Esophagus (tissue), 2 donors: ENCODE measurements at regions not wholly inside any gene's neighbourhood (a gene's known extent, or its start where the extent isn't known, plus 50 kb on each side); places are given as distances from the start of the nearest gene placed in this dataset.

Experiments used
- H3K27ac ChIP-seq, 2 donors: one replicate each; pipeline ENCODE4 v1.5.1; 2013; ENCODE audit warnings: low read depth in 2 of 2, mild to moderate bottlenecking in 2 of 2, inconsistent platforms in 1 of 2, low read length in 1 of 2, moderate library complexity in 1 of 2
- H3K27me3 ChIP-seq, 2 donors: one replicate each; pipeline ENCODE4 v1.6.1; 2013; ENCODE audit warnings: low read length in 2 of 2, control low read depth in 1 of 2, mild to moderate bottlenecking in 1 of 2; ENCODE audit not compliant: insufficient read depth in 2 of 2, control insufficient read depth in 1 of 2
- H3K36me3 ChIP-seq, 2 donors: one replicate each; pipeline ENCODE4 v1.6.1; 2013; ENCODE audit warnings: low read length in 1 of 2; ENCODE audit not compliant: control insufficient read depth in 2 of 2, insufficient read depth in 2 of 2
- H3K4me1 ChIP-seq, 2 donors: one replicate each; pipeline ENCODE4 v1.6.1; 2013; ENCODE audit warnings: low read length in 1 of 2; ENCODE audit not compliant: control insufficient read depth in 2 of 2, insufficient read depth in 2 of 2
- H3K4me3 ChIP-seq, 2 donors: one replicate each; pipeline ENCODE4 v1.5.1; 2013; ENCODE audit warnings: low read length in 2 of 2, mild to moderate bottlenecking in 2 of 2, low read depth in 1 of 2, moderate library complexity in 1 of 2
- H3K9me3 ChIP-seq, 2 donors: one replicate each; pipeline ENCODE4 v1.6.1; 2013; ENCODE audit warnings: mild to moderate bottlenecking in 2 of 2, low read depth in 1 of 2, low read length in 1 of 2, moderate library complexity in 1 of 2; ENCODE audit not compliant: control insufficient read depth in 2 of 2, insufficient read depth in 1 of 2
- WGBS, 2 donors: extraction: QIAGEN DNeasy Blood & Tissue Kit; methylation state at CpG; one replicate each; pipeline ENCODE4 v1.1.7; 2013; 5-methylcytosine and 5-hydroxymethylcytosine counted together
- donor health status: healthy with polysubstance abuse.
- donor health status: Bipolar disorder and iron deficiency.

DNA sequence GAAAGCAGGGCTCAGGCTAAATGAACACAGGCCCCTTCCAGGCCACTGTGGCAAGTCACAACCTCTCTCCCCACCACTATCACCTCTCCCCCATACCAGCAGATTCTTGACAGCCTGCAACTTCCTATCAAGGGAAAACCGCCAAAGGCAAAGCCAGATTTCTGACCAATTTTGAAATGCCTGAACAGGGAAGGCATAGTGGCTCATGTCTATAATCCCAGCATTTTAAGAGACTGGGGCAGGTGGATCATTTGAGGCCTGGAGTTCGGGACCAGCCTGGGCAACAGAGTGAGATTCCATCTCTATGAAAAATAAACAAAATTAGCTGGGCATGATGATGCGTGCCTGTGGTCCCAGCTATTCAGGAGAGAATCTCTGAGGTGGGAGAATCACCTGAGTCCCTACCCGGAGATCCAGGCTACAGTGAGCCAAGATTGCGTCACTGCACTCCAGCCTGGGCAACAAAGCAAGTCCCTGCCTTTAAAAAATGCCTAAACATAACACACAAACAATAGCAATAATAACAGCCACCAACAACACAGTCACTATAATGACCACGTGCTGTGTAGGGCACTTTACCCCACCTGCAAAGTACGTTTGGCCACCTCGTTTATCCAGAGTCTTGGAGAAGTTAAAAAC is 75.5 kb upstream of the GLI2 start:
- Histone ChIP-seq H3K27ac (no peak overlapping the region), H3K36me3 (no peaks in the 10 kb centered on the region), H3K27me3 (no peaks in the 10 kb centered on the region), H3K9me3 (peaks cover 0 to 2% of the 10 kb centered on the region in 2 donors), H3K4me1 (peaks cover 0 to 4% of the 10 kb centered on the region in 2 donors), H3K4me3 (no peak overlapping the region)
- WGBS, 2 donors = 72% methylated on average over 8 of the region's 8 CpGs

- Histone ChIP-seq H3K4me3 (no peak overlapping the region), H3K4me1 (peaks cover 0 to 4% of the 10 kb centered on the region in 2 donors), H3K27me3 (no peaks in the 10 kb centered on the region), H3K9me3 (peaks cover 0 to 2% of the 10 kb centered on the region in 2 donors), H3K36me3 (no peaks in the 10 kb centered on the region), H3K27ac (no peak overlapping the region)
- 35 to 44% methylated on average over 11 of the region's 11 CpGs for WGBS, 2 donors
These were observed 74.8 kb upstream of the GLI2 start for GRCh38 chr2:120660771-120661459.

DNA sequence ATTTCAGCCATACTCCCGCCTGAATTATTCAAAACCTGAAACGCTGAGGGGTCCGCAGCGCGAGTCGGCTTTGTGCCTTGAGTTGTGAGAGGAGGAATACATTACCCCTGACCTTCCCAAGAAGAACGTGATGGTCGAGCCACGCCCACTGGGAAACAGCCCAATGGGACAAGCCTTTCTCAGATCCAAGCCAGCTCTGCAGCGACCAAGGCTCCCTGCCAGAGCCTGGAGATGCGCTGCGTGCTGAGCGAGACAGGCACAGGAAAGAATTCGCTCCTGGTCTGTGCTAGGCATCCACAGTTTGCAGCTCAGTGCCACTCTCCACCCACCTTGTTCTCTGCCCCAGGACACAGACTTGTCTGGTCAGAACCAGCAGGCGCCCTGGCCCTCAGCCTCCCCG is 74.1 kb upstream of the GLI2 start:
- Histone ChIP-seq H3K9me3 (peaks cover 0 to 2% of the 10 kb centered on the region in 2 donors), H3K27me3 (no peaks in the 10 kb centered on the region), H3K36me3 (no peaks in the 10 kb centered on the region), H3K27ac (no peak overlapping the region), H3K4me1 (peaks cover 0 to 4% of the 10 kb centered on the region in 2 donors), H3K4me3 (no peak overlapping the region)
- WGBS, 2 donors = 17% methylated on average over 16 of the region's 16 CpGs

- peaks cover 0 to 4% of the 10 kb centered on the region in 2 donors for H3K4me1 ChIP-seq
- H3K27me3 ChIP-seq = no peaks in the 10 kb centered on the region
- 79 to 87% methylated on average over 4 of the region's 4 CpGs for WGBS, 2 donors
- peaks cover 0 to 2% of the 10 kb centered on the region in 2 donors for H3K9me3 ChIP-seq
- no peak overlapping the region for H3K27ac ChIP-seq
- no peak overlapping the region for H3K4me3 ChIP-seq
- H3K36me3 ChIP-seq = no peaks in the 10 kb centered on the region
These were observed 73.6 kb upstream of the GLI2 start for GRCh38 chr2:120662046-120662445.

- Histone ChIP-seq H3K36me3 (no peaks in the 10 kb centered on the region), H3K9me3 (peaks cover 0 to 2% of the 10 kb centered on the region in 2 donors), H3K4me1 (peaks cover 0 to 4% of the 10 kb centered on the region in 2 donors), H3K27me3 (no peaks in the 10 kb centered on the region), H3K4me3 (no peak overlapping the region), H3K27ac (no peak overlapping the region)
- 91 to 92% methylated on average over 3 of the region's 3 CpGs for WGBS, 2 donors
These were observed 72.9 kb upstream of the GLI2 start for GRCh38 chr2:120662746-120663145.

- Histone ChIP-seq H3K4me1 (peaks cover 0 to 8% of the 10 kb centered on the region in 2 donors), H3K4me3 (no peak overlapping the region), H3K27me3 (no peaks in the 10 kb centered on the region), H3K36me3 (no peaks in the 10 kb centered on the region), H3K9me3 (peaks cover 0 to 2% of the 10 kb centered on the region in 2 donors), H3K27ac (no peak overlapping the region)
- 54 to 68% methylated on average over 3 of the region's 3 CpGs for WGBS, 2 donors
These were observed 69.2 kb upstream of the GLI2 start for GRCh38 chr2:120666433-120666832.

GRCh38 chr2:120667981-120668380 is 67.7 kb upstream of the GLI2 start:
- 90 to 92% methylated on average over 2 of the region's 2 CpGs for WGBS, 2 donors
- Histone ChIP-seq H3K9me3 (no peaks in the 10 kb centered on the region), H3K4me1 (peaks cover 0 to 8% of the 10 kb centered on the region in 2 donors), H3K27ac (no peak overlapping the region), H3K36me3 (no peaks in the 10 kb centered on the region), H3K4me3 (no peak overlapping the region), H3K27me3 (no peaks in the 10 kb centered on the region)

DNA sequence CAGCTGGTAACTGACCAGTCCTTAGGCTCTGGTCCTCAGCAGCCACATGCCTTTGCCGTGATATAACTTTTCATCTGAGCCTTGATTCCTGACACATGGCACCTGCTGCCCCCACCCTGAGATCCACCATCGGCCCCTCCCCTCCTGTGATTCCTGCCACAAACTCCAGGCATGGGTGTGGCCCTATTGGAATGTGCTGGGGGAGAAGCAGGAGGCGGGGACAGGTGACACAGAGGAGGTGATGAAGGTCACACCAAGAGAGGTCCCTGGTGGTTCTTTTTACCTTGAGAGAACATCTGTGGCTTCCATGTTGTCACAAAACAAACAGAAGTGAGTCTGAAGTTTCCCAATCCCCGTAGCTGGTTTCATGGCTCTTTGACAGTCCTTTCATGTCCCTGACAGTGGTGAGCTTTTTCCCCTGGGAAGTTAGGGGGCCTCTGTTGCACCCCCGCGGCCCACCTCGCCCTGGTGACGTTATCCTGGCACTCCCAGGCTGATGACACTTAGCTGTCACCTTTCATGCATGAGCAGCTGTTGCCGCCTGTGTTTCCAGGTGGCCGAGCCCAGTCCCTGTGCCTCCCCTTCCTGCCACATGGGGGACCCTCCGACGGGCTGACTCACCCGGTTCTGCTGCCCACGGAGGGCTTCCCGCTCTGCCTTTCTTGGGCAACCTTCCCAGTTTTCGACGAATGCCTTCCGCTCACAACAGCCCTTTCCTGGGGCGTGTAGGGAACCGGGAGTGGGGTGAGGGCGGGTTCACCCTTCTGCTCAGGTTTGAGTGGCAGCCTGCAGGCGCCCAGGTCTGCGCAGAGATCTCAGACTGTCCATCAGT is 66.3 kb upstream of the GLI2 start:
- H3K4me3 ChIP-seq = no peak overlapping the region
- H3K27me3 ChIP-seq = no peaks in the 10 kb centered on the region
- H3K36me3 ChIP-seq = no peaks in the 10 kb centered on the region
- H3K4me1 ChIP-seq = peaks cover 0 to 8% of the 10 kb centered on the region in 2 donors
- 13 to 14% methylated on average over 23 of the region's 23 CpGs for WGBS, 2 donors
- no peak overlapping the region for H3K27ac ChIP-seq
- no peaks in the 10 kb centered on the region for H3K9me3 ChIP-seq

DNA sequence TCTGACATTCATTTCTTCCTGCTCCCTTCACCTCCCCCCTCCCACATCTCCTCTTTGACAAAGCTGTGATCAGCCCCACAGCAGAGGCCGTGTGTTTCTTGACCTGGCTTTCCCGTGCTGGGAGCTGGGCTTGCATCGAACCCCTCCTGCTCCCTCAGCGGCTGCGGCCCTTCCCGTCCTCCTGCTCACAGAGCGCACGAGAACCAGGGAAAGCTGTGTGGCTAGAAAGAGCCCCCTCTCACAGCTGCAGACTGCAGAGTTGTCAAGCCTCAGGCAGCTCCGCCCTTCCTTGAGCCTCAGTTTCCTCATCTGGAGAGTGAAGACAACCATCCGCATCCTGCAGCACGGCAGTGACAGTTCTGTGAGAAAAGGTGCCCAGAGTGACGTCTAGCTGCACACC is 65.7 kb upstream of the GLI2 start:
- Histone ChIP-seq H3K27ac (no peak overlapping the region), H3K4me1 (peaks cover 0 to 8% of the 10 kb centered on the region in 2 donors), H3K4me3 (no peak overlapping the region), H3K9me3 (no peaks in the 10 kb centered on the region), H3K27me3 (no peaks in the 10 kb centered on the region), H3K36me3 (no peaks in the 10 kb centered on the region)
- WGBS, 2 donors = 59 to 63% methylated on average over 12 of the region's 12 CpGs
